ENCODE measurements at regions not wholly inside any gene's neighbourhood (a gene's known extent, or its start where the extent isn't known, plus 50 kb on each side); places are given as distances from the start of the nearest gene placed in this dataset.
"Not testable (repeated sequence)": the region's sequence is repeated elsewhere in the genome, so short reads cannot be mapped to it uniquely, and the experiment has no call there.

DNA sequence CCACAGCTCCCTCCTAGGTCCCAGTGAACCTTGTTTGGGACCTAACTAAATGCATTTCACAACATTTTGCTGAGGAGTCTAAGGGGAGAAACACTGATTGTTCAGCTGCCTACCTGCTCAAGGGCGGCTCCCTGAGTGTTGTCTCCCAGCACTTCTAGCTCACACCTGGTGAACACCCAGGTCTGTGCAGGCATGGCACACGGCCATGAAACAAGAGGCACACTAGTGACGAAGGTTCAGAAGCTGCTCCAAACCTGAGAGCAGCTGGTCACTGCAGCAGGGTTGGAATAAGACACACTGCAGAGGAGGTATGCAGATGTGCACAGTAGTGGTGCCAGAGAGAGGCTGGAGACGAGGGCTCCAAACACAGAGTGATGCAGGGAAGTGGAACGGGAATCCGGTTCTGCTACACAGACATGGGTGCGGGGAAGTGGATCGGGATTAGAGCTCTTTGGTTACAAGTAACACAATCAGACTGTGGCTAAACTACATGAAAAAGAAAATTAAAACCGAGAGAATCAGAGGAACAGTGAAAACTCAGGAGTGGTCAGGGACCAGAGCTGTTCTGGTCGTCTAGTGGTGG is 486.1 kb upstream of the CDH4 start:
- no peak overlapping the region for H3K27ac Mint-ChIP-seq
- no peaks in the 10 kb centered on the region for H3K36me3 Mint-ChIP-seq
- H3K4me1 Mint-ChIP-seq, result no peaks in the 10 kb centered on the region
- no peaks in the 10 kb centered on the region for H3K9me3 Mint-ChIP-seq
- H3K4me3 Mint-ChIP-seq, result no peak overlapping the region
- DNase-seq, result no peak
- H3K27me3 Mint-ChIP-seq, result no peaks in the 10 kb centered on the region

DNA sequence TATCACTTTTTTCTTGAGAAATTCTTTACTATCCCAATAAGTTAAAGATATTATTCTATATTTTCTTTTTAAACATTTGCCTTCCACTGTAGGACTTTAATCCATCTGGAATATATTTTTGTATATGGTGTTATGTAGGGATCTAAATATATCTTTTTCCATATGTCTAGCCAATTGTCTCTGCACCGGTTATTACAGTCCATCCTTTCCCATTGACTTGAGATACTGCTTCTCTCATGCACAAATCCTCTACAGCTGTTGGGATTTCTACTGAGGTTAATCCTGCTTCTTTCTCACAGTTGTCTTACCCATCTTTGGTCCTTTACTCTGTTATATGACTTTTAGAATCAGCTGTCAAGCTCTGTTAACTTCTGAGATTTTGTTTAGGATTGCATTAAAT is 483.8 kb upstream of the CDH4 start:
- Mint-ChIP-seq H3K4me1 (no peaks in the 10 kb centered on the region), H3K27me3 (peaks cover 3% of the 10 kb centered on the region), H3K36me3 (no peaks in the 10 kb centered on the region), H3K4me3 (no peak overlapping the region), H3K9me3 (no peaks in the 10 kb centered on the region), H3K27ac (no peak overlapping the region)
- no peak for DNase-seq

DNA sequence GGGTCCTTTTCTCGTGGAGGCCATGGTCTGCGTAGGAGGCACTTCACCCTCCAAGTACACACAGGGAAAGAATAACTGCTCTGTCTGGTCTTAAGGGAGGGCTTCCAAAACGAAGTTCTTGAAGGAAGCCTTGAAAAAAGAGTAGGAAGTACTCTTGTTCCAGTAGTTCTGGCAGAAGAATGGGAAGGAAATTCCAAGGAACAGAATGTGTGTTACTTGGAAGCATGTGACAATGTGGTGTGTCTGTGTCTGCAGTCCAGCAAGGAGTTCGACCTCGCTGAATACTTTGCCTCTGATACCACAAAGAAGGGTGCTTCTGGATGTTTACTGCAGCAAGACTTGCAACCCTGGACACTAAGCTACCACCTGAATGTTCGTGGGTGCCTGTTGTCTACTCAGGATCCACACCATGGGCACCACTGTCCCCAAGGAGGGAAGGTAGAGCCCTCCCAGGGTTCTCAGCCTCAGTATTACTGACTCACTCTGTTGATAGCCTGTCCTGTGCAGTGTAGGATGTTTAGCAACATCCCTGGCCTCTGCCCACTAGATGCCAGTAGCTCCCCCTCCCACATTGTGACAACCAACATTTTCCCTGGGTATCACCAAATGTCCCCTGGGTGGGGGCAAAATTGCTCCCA is 471.6 kb upstream of the CDH4 start:
- H3K36me3 Mint-ChIP-seq, result no peaks in the 10 kb centered on the region
- H3K4me3 Mint-ChIP-seq, result no peak overlapping the region
- no peaks in the 10 kb centered on the region for H3K4me1 Mint-ChIP-seq
- no peaks in the 10 kb centered on the region for H3K27me3 Mint-ChIP-seq
- no peak overlapping the region for H3K27ac Mint-ChIP-seq
- DNase-seq, result no peak
- no peaks in the 10 kb centered on the region for H3K9me3 Mint-ChIP-seq

DNA sequence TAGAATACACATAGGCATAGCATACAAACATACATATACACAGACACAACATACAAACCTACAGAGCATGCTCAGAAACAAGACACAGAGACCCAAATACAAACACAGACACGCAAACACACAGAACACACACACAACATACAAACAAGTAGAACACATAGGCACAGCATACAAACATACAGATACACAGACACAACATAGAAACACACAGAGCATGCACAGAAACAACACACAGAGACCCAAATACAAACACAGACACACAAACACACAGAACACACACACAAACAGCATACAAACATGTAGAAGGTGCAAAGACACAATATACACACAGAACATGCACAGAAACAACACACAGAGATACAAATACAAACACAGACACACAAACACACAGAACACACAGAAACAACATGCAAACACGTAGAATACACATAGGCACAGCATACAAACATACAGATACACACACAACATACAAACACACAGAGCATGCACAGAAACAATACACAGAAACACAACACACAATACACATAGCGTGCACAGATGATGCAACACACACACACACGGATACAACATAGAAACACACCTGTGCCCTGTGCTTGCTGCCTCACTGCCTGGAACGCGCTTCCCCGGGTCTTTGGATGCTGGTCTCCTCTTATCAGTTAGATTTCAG is 469.0 kb upstream of the CDH4 start:
- H3K36me3 Mint-ChIP-seq, result no peaks in the 10 kb centered on the region
- no peak overlapping the region for H3K4me3 Mint-ChIP-seq
- H3K4me1 Mint-ChIP-seq, result no peaks in the 10 kb centered on the region
- no peaks in the 10 kb centered on the region for H3K27me3 Mint-ChIP-seq
- H3K27ac Mint-ChIP-seq, result no peak overlapping the region
- H3K9me3 Mint-ChIP-seq, result no peaks in the 10 kb centered on the region
- no peak for DNase-seq

DNA sequence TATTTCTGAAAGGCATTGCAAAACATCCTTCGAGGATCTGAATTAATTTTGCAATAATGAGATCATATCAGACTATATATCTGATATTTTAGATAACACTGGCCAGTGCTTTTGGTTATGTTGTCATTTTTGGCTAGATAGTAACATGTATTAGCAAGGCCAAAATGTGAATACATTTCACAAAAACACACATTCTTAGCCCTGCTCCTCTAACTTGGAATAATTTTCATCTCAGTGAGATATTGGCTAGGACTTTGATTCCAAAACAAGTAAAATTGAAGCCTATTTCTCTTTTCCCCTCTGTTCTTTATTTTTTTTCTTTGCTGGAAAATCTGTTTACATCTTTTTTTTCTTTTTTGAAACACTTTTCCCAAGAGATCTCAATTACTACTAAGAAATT is 466.8 kb upstream of the CDH4 start:
- Mint-ChIP-seq H3K4me3 (no peak overlapping the region), H3K36me3 (no peaks in the 10 kb centered on the region), H3K27me3 (no peaks in the 10 kb centered on the region), H3K27ac (no peak overlapping the region), H3K4me1 (no peaks in the 10 kb centered on the region), H3K9me3 (no peaks in the 10 kb centered on the region)
- DNase-seq, result no peak

DNA sequence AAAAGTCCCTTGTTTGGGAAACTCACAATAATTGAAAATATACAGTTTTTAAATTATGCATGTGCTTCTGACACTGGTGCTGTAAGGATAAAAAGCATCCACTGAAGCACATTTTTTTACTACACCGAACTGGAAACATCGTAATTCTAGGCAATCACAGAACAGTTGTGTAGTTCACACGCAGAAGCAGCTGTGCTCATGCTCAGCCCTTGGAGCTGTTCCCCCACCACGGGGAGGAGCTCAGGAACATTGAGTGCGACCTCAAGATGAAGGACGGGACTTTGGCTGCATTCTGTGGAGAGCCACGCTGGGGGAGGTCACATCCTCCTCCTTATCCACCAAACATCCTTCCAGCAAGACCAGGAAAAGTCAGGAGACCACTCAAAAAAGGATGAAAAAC is 466.3 kb upstream of the CDH4 start:
- H3K4me1 Mint-ChIP-seq, result no peaks in the 10 kb centered on the region
- H3K4me3 Mint-ChIP-seq, result no peak overlapping the region
- no peak overlapping the region for H3K27ac Mint-ChIP-seq
- H3K9me3 Mint-ChIP-seq, result no peaks in the 10 kb centered on the region
- no peaks in the 10 kb centered on the region for H3K36me3 Mint-ChIP-seq
- no peak for DNase-seq
- H3K27me3 Mint-ChIP-seq, result no peaks in the 10 kb centered on the region

DNA sequence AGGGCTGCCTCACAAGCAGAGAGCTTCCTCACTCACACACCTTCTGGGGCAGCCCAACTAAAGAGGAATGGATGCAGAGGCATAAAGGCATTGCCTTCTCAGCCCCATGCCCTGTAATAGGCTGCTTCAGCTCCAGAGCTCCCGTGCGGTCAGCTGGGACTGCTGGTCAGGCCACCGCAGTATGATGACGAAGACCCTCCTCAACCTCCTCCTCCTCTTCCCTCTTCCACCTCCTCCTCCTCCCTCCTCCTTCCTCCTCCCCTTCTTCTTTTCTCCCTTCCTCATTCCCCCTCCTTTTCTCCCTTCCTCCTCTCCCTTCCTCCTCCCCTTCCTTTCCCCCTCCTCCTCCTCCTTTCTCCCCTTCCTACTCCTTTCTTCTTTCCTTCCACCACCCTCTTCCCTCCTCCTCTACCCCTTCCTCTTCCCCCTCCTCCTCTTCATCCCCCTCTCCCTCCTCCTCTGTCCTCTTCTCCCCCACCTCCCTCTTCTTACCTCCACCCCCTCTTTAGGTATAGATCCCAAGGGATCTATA is 465.3 kb upstream of the CDH4 start:
- DNase-seq, result no peak
- H3K36me3 Mint-ChIP-seq, result no peaks in the 10 kb centered on the region
- H3K9me3 Mint-ChIP-seq, result no peaks in the 10 kb centered on the region
- peaks cover 6% of the 10 kb centered on the region for H3K27me3 Mint-ChIP-seq
- H3K4me1 Mint-ChIP-seq, result no peaks in the 10 kb centered on the region
- H3K27ac Mint-ChIP-seq, result no peak overlapping the region
- no peak overlapping the region for H3K4me3 Mint-ChIP-seq

DNA sequence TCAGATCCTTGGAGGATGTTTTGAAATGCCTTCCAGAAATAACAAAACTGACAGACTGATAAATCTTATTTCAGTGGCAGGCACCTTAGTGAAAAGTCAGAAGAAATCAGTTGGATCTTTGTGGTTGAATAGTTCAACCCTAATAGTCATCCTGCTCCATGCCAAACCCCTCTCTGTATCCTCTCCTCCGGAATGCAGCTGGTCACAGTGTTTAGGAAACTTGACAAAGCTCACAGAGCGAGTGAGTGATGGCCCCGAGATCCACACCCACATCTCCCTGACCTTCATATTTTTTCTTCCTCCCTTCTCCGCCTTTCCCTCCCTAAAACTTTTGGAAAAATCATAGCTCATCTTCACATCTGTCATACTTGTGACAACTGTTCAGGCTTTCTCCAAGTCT is 464.8 kb upstream of the CDH4 start:
- peaks cover 9% of the 10 kb centered on the region for H3K27me3 Mint-ChIP-seq
- DNase-seq, result no peak
- no peak overlapping the region for H3K27ac Mint-ChIP-seq
- H3K4me1 Mint-ChIP-seq, result no peaks in the 10 kb centered on the region
- H3K36me3 Mint-ChIP-seq, result no peaks in the 10 kb centered on the region
- no peak overlapping the region for H3K4me3 Mint-ChIP-seq
- H3K9me3 Mint-ChIP-seq, result no peaks in the 10 kb centered on the region

DNA sequence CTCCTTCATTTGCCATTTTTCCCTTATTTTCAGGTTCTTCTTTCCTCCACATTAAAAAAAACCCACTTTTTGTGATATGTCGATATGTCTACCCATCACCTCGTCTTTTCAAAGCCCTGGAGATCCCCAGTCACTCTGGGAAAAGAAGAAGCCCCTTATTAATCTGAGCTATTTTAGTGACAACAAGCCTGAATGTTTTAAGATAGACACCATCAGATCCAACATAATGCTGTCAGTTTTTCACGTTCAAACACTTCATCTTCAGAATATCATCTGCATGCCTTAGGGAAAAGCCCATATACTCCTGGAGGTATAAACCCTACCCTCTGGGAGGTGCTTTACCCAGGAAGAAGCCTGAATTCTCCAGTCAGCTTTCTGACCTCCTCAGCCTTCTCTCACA is 464.0 kb upstream of the CDH4 start:
- Mint-ChIP-seq H3K4me1 (no peaks in the 10 kb centered on the region), H3K9me3 (no peaks in the 10 kb centered on the region), H3K27me3 (peaks cover 9% of the 10 kb centered on the region), H3K27ac (no peak overlapping the region), H3K4me3 (no peak overlapping the region), H3K36me3 (no peaks in the 10 kb centered on the region)
- DNase-seq, result no peak

DNA sequence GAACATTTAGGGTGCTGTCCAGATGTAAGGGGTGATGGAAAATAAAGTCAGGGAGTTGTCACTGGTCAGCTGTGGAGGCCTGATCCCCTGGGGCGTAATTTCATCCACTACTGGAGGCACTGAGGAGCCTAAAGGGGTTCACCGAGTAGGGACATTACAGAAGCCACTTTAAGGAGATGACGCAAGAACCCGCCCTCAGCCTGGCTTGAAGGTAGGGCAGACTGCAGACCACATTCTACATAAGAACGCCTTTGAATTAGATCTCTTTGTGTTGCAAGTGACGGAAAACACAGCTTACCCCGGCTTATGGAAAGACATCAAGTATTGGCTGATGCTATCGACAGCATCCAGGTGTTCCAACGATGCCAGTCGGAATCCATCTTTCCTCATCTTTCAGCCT is 462.7 kb upstream of the CDH4 start:
- H3K4me3 Mint-ChIP-seq, result no peak overlapping the region
- H3K9me3 Mint-ChIP-seq, result no peaks in the 10 kb centered on the region
- H3K27ac Mint-ChIP-seq, result no peak overlapping the region
- DNase-seq, result no peak
- H3K36me3 Mint-ChIP-seq, result no peaks in the 10 kb centered on the region
- H3K27me3 Mint-ChIP-seq, result peaks cover 13% of the 10 kb centered on the region
- H3K4me1 Mint-ChIP-seq, result no peaks in the 10 kb centered on the region

DNA sequence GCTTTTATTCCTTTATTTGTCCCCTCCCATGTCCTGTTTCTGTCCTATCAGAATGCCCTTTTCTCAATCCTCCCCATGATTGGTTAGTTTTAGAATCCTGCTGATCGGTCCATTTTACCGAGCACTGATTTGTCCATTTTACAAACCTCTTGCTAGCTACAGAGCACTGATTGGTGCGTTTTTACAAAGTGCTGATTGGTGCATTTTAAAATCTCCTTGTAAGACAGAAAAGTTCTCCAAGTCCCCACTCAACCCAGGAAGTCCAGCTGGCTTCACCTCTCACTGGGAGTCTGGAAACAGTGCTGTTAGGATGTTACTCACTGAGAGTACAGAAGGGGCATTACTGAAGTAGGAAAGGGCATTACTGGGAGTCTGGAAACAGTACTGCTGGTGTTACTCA is 461.7 kb upstream of the CDH4 start:
- not testable (repeated sequence) for H3K27ac Mint-ChIP-seq, H3K4me1 Mint-ChIP-seq, DNase-seq, H3K36me3 Mint-ChIP-seq, H3K4me3 Mint-ChIP-seq, H3K9me3 Mint-ChIP-seq
- H3K27me3 Mint-ChIP-seq, result peaks cover 13% of the 10 kb centered on the region

DNA sequence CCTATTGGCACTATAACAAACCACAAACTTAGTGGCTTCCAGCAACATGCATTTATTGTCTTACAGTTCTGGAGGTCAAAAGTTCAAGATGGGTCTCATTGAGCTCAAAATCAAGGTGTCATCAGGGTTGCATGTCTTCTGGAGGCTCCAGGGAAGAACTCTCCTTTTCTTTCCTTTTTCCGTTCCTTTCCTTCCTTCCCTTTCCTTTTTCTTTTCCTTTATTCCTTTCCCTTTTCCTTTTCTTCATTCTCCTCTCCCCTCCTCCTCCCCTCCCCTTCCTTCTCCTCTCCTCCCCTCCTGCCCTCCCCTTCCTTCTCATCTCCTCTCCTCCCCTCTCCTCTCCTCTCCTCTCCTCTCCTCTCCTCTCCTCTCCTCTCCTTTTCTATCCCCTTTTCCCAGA is 460.2 kb upstream of the CDH4 start:
- Mint-ChIP-seq H3K27me3 (peaks cover 18% of the 10 kb centered on the region), H3K4me1 (no peaks in the 10 kb centered on the region), H3K36me3 (no peaks in the 10 kb centered on the region), H3K9me3 (no peaks in the 10 kb centered on the region), H3K27ac (no peak overlapping the region), H3K4me3 (no peak overlapping the region)
- DNase-seq, result no peak

DNA sequence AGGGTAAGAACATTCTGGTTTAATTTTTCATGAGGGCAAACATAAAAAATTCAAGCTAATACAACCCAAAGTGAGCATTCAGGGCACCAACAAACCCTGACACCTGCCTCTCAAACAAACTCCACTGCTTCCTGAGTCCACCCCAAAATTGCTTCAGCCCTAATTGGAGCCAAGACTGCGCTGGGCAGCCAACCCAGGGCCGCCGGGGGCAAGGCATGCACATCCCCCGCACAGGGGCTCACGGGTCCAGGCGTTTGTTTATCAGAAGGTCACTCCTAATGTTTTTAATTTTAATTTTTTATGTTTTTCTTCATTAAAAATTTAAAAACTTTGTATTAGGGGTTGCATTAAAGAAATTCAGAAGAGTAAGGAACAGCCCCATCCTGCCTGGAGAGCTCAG is 459.1 kb upstream of the CDH4 start:
- Mint-ChIP-seq H3K9me3 (no peaks in the 10 kb centered on the region), H3K36me3 (no peaks in the 10 kb centered on the region), H3K27ac (no peak overlapping the region), H3K27me3 (peaks cover 18% of the 10 kb centered on the region), H3K4me3 (no peak overlapping the region), H3K4me1 (no peaks in the 10 kb centered on the region)
- DNase-seq, result no peak

DNA sequence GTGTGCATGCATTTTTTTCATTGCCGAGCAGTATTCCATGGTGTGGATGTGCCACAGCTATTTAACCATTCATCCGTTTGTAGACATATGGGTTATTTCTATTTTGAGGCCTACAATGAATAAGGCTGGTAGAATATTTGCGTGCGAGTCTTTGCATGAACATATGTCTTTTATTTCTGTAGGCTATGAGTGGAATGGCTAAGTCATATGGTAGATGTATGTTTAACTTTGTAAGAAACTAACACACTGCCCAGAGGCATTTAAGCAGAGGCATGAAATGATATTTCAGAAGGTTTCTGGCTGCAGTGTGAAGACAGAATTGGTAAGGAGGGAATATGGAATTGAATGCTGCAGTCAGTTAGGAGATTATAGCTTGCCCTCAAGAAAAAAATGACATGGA is 457.4 kb upstream of the CDH4 start:
- H3K4me3 Mint-ChIP-seq, result no peak overlapping the region
- no peaks in the 10 kb centered on the region for H3K36me3 Mint-ChIP-seq
- no peak overlapping the region for H3K27ac Mint-ChIP-seq
- H3K27me3 Mint-ChIP-seq, result peaks cover 18% of the 10 kb centered on the region
- DNase-seq, result no peak
- H3K9me3 Mint-ChIP-seq, result peaks cover 3% of the 10 kb centered on the region
- no peaks in the 10 kb centered on the region for H3K4me1 Mint-ChIP-seq

DNA sequence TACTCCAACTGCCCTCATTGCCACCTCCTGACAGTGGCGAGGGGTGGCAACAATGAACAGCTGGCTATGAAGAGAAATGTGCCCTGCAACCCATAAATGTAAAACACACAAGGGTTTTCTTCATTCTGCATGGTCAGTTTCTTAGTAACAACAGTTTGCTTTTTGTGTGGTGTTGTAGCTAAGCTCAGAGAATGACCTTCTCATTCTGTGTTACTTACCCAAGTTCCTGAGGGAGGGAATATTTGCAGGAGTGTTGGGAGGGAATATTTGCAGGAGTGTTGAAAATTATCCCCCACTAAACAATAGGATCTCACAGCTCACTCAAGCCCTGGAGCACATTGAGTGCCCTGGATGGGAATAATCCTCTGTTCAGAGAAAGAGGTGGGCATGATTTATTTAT is 456.4 kb upstream of the CDH4 start:
- H3K4me3 Mint-ChIP-seq, result no peak overlapping the region
- H3K27me3 Mint-ChIP-seq, result peaks cover 18% of the 10 kb centered on the region
- H3K27ac Mint-ChIP-seq, result no peak overlapping the region
- no peaks in the 10 kb centered on the region for H3K4me1 Mint-ChIP-seq
- H3K36me3 Mint-ChIP-seq, result no peaks in the 10 kb centered on the region
- H3K9me3 Mint-ChIP-seq, result peaks cover 6% of the 10 kb centered on the region
- no peak for DNase-seq

DNA sequence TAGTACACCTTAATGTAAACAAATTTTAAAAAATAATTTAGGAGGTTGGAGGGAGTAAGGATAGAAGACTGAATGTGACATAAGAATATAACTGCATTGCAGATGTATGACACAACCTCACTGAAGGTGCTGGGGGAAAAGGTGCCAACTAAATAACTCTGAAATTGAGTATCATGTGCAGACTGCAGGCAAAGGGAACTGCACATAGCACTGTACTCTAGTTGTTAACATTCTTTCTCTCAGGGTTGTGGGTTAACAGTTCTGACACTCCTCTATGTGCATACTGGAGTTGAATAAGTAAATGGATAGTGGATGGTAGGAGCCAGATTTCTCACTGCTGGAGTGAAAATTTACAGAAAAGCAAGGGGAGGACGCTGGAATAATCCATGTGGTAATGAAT is 451.9 kb upstream of the CDH4 start:
- H3K27me3 Mint-ChIP-seq, result peaks cover 5% of the 10 kb centered on the region
- H3K9me3 Mint-ChIP-seq, result peaks cover 6% of the 10 kb centered on the region

More for the DNA sequence above, 451.9 kb upstream of the CDH4 start:
- Mint-ChIP-seq H3K27ac (no peak overlapping the region), H3K4me1 (no peaks in the 10 kb centered on the region), H3K36me3 (no peaks in the 10 kb centered on the region), H3K4me3 (no peak overlapping the region)
- no peak for DNase-seq

Data from activated naive CD8-positive, alpha-beta T cell treated with anti-CD3 and anti-CD28 coated beads for 36 hours (primary cell).